ENCODE measurements at regions not wholly inside any gene's neighbourhood (a gene's known extent, or its start where the extent isn't known, plus 50 kb on each side); places are given as distances from the start of the nearest gene placed in this dataset.

DNA sequence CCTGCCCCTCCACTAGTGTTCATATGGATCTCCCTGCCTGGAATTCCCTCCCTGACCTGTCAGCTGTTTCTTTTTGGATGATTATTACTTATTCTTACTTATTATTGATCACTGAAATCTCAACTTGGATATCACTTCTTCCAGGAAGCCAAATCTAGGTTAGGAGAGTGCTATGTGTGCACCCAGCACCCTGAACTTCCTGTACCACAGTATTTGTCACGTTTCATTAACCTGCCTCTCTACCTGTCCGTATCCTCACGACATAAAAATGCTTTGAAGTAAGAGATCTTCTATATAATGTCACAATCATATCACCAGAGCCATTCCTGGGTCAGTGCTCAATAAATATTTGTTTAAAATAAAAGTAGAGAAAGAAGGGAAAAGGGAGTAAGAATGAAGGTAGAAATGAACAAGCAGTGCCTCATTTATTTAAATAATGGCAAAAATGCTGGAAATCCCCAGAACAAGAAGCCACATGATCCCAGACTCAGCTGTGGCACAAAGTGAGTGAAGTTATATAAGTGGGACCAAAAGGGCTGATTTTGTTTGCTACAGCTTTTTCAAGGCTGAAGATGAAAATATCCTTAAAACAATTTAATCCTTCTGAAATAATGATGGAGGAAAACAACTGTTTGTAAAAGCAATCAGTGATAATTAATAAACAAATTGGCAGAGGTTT is 88.0 kb upstream of the MANEA start:
- H3K9ac ChIP-seq (replicated peaks in 1 of 4; ENCODE audit: extremely low read depth in 1 of 4, low read depth in 3 of 4, low read length in 3 of 4), result no peak overlapping the region
- H4K5ac ChIP-seq (ENCODE audit: insufficient read length, low read depth, low read length), result no peak overlapping the region
- FAIRE-seq (no peak), DNase-seq (ENCODE audit: low read depth in 1 of 2, low spot score in 2 of 2) (no peak)
- no peak overlapping the region for H3K14ac ChIP-seq (ENCODE audit: insufficient read length)
- ChIA-PET POLR2A (ENCODE audit: partially characterized antibody) (no interaction called here), CTCF (ENCODE audit: partially characterized antibody) (no interaction called here)
- H3K4ac ChIP-seq (replicated peaks; ENCODE audit: insufficient read length, low read depth, low read length), result no peak overlapping the region
- no peak overlapping the region for H2BK15ac ChIP-seq (ENCODE audit: low read length)
- H2BK12ac ChIP-seq (ENCODE audit: low read depth, low read length), result no peak overlapping the region
- no peak overlapping the region for H3K4me3 ChIP-seq (ENCODE audit: extremely low read depth in 1 of 4, insufficient read depth in 2 of 4, low read depth in 3 of 4, low read length in 4 of 4)
- no peak overlapping the region for H2BK20ac ChIP-seq (ENCODE audit: low read length)
- no peak overlapping the region for H4K8ac ChIP-seq (ENCODE audit: extremely low read depth, insufficient read depth, low read length)
- no peak overlapping the region for H2BK5ac ChIP-seq (ENCODE audit: low read depth, low read length)
- H3K79me2 ChIP-seq (ENCODE audit: control insufficient read depth in 1 of 2, insufficient read depth in 2 of 2, low read length in 2 of 2), result no peaks in the 10 kb centered on the region
- no peaks in the 10 kb centered on the region; a peak in 1 of 8 replicates for H3K36me3 ChIP-seq (ENCODE audit: control insufficient read depth in 2 of 4, insufficient read depth in 4 of 4, low read length in 3 of 4)
- H3K9me3 ChIP-seq (ENCODE audit: insufficient read depth in 2 of 2, low read depth in 1 of 2, low read length in 1 of 2), result no peaks in the 10 kb centered on the region
- H3K23me2 ChIP-seq (ENCODE audit: low read depth, low read length), result no peaks in the 10 kb centered on the region
- no peak overlapping the region for H3K18ac ChIP-seq (ENCODE audit: extremely low read depth, low read length)
- 72% methylated on average over 3 of the region's 3 CpGs; no CpG with 5 or more reads in 1 of the 2 experiments for WGBS, 2 experiments (ENCODE audit: extremely low coverage in 1 of 2, insufficient coverage in 1 of 2, insufficient read length in 1 of 2, insufficient replicate concordance in 2 of 2, low coverage in 1 of 2, low lambda C conversion rate in 2 of 2, missing lambda C conversion rate in 1 of 2)
- H3K79me1 ChIP-seq (ENCODE audit: low read depth, low read length), result no peaks in the 10 kb centered on the region
- no peak overlapping the region for H2BK120ac ChIP-seq (replicated peaks; ENCODE audit: low read depth, low read length)
- no peak overlapping the region for H3K56ac ChIP-seq (replicated peaks; ENCODE audit: insufficient read length, low read depth, low read length)
- no peaks in the 10 kb centered on the region for H3K4me1 ChIP-seq (replicated peaks in 1 of 4; ENCODE audit: control insufficient read depth in 3 of 4, insufficient read depth in 4 of 4, low read length in 3 of 4)
- H3K4me2 ChIP-seq (ENCODE audit: insufficient read depth in 1 of 2, low read depth in 2 of 2, low read length in 2 of 2), result no peak overlapping the region
- H2AFZ ChIP-seq (ENCODE audit: low read length), result peak overlapping the region; percentile 63; the same call in 1 of the 2 replicates
- H3K23ac ChIP-seq (ENCODE audit: insufficient read length), result no peak overlapping the region
- H2AK5ac ChIP-seq (ENCODE audit: low read depth, low read length), result no peak overlapping the region
- no peak overlapping the region for H4K91ac ChIP-seq (replicated peaks; ENCODE audit: insufficient read length, low read length)
- no peaks in the 10 kb centered on the region for H4K20me1 ChIP-seq (replicated peaks in 1 of 2; ENCODE audit: control insufficient read depth in 1 of 2, insufficient read depth in 2 of 2, low read length in 2 of 2)
- H3K27ac ChIP-seq (ENCODE audit: low read depth, low read length), result no peak overlapping the region
- H3K27me3 ChIP-seq (replicated peaks in 1 of 4; ENCODE audit: control insufficient read depth in 3 of 4, extremely low read depth in 1 of 4, insufficient read depth in 3 of 4, low read length in 3 of 4), result peaks cover 0 to 1% (median 0%) of the 10 kb centered on the region in 4 experiments; a peak in 1 of 7 replicates
- no peak for TF ChIP-seq TCF12 (IDR thresholded peaks at IDR 0.05; ENCODE audit: low read depth, low read length)
- TF ChIP-seq RXRA (IDR thresholded peaks at IDR 0.05; ENCODE audit: insufficient read depth, low read depth, low read length), result no peak
- TF ChIP-seq SP4 (IDR thresholded peaks at IDR 0.05; ENCODE audit: low read length), result no peak
